ENCODE measurements at regions not wholly inside any gene's neighbourhood (a gene's known extent, or its start where the extent isn't known, plus 50 kb on each side); places are given as distances from the start of the nearest gene placed in this dataset.

GRCh38 chr6:105592329-105592728 is 189.4 kb upstream of the PREP start:
- Histone ChIP-seq H3K79me2 (ENCODE audit: low read depth) (no peaks in the 10 kb centered on the region), H3K4me2 (no peak overlapping the region), H2AFZ (no peak overlapping the region), H3K27ac (no peak overlapping the region), H4K20me1 (ENCODE audit: insufficient read depth) (no peaks in the 10 kb centered on the region), H3K4me1 (replicated peaks; ENCODE audit: insufficient read depth) (peaks cover 32% of the 10 kb centered on the region), H3K9me2 (ENCODE audit: insufficient read depth) (0 out of 2 replicates have a peak, but pooled peaks cover 4% of the 10 kb centered on the region), H3K27me3 (ENCODE audit: insufficient read depth, low read depth) (no peaks in the 10 kb centered on the region), H3F3A (ENCODE audit: insufficient read depth, low read depth) (peaks cover 6% of the 10 kb centered on the region; the same call in 1 of the 2 replicates), H3K36me3 (ENCODE audit: low read depth) (no peaks in the 10 kb centered on the region), H3K4me3 (no peak overlapping the region), H3K9me3 (ENCODE audit: insufficient read depth, low read depth) (no peaks in the 10 kb centered on the region)
- DNase-seq: peak; percentile 47 to 85
- no peak for TF ChIP-seq EZH2 (IDR thresholded peaks at IDR 0.05; ENCODE audit: low read depth)
- no peak for TF ChIP-seq CTCF (conservative IDR thresholded peaks at IDR 0.05)
- intact Hi-C loops (cut with micrococcal nuclease; ENCODE audit: unreplicated experiment): loop anchor here (10.0 kb wide), 3 partner anchors 158 to 722 kb away; no protein-coding TSS in a partner anchor
- CTCF ChIA-PET: no interaction called here
- no TSS peak for BruUV-seq (replicated peaks)
- POLR2A ChIA-PET (ENCODE audit: unreplicated experiment): no interaction called here

GRCh38 chr6:105591053-105591452 is 188.2 kb upstream of the PREP start:
- H3K36me3 ChIP-seq (ENCODE audit: low read depth): no peaks in the 10 kb centered on the region
- H3K4me2 ChIP-seq: no peak overlapping the region
- H3K79me2 ChIP-seq (ENCODE audit: low read depth): no peaks in the 10 kb centered on the region
- H4K20me1 ChIP-seq (ENCODE audit: insufficient read depth): no peaks in the 10 kb centered on the region
- peaks cover 22% of the 10 kb centered on the region for H3K4me1 ChIP-seq (replicated peaks; ENCODE audit: insufficient read depth)
- no peak overlapping the region; the same call in 1 of the 2 replicates for H2AFZ ChIP-seq
- H3K4me3 ChIP-seq: no peak overlapping the region
- no peaks in the 10 kb centered on the region for H3K27me3 ChIP-seq (ENCODE audit: insufficient read depth, low read depth)
- DNase-seq: peak in 1 of 2 experiments; percentile 43
- H3K27ac ChIP-seq: no peak overlapping the region
- no peak for TF ChIP-seq EZH2 (IDR thresholded peaks at IDR 0.05; ENCODE audit: low read depth)
- no peak for TF ChIP-seq CTCF (conservative IDR thresholded peaks at IDR 0.05)
- H3K9me3 ChIP-seq (ENCODE audit: insufficient read depth, low read depth): no peaks in the 10 kb centered on the region
- intact Hi-C loops (cut with micrococcal nuclease; ENCODE audit: unreplicated experiment): loop anchor here (10.0 kb wide), 3 partner anchors 156 to 724 kb away; no protein-coding TSS in a partner anchor
- ChIA-PET POLR2A (ENCODE audit: unreplicated experiment) (no interaction called here), CTCF (no interaction called here)
- BruUV-seq (replicated peaks): no TSS peak
- 0 out of 2 replicates have a peak, but pooled peaks cover 4% of the 10 kb centered on the region for H3K9me2 ChIP-seq (ENCODE audit: insufficient read depth)
- peaks cover 5% of the 10 kb centered on the region; the same call in 1 of the 2 replicates for H3F3A ChIP-seq (ENCODE audit: insufficient read depth, low read depth)

- no peak overlapping the region for H3K4me2 ChIP-seq
- intact Hi-C loops (cut with micrococcal nuclease; ENCODE audit: unreplicated experiment): no loop called here
- TF ChIP-seq EZH2 (IDR thresholded peaks at IDR 0.05; ENCODE audit: low read depth): no peak
- TF ChIP-seq CTCF (conservative IDR thresholded peaks at IDR 0.05): no peak
- H3K4me1 ChIP-seq (replicated peaks; ENCODE audit: insufficient read depth): peaks cover 11% of the 10 kb centered on the region; the same call in 1 of the 2 replicates
- H3K27ac ChIP-seq: no peak overlapping the region
- no peaks in the 10 kb centered on the region for H3K9me3 ChIP-seq (ENCODE audit: insufficient read depth, low read depth)
- no peak for DNase-seq
- H3K36me3 ChIP-seq (ENCODE audit: low read depth): no peaks in the 10 kb centered on the region
- BruUV-seq (replicated peaks): no TSS peak
- no peak overlapping the region for H3K4me3 ChIP-seq
- CTCF ChIA-PET: no interaction called here
- no peaks in the 10 kb centered on the region for H3F3A ChIP-seq (ENCODE audit: insufficient read depth, low read depth)
- no peaks in the 10 kb centered on the region for H3K27me3 ChIP-seq (ENCODE audit: insufficient read depth, low read depth)
- POLR2A ChIA-PET (ENCODE audit: unreplicated experiment): no interaction called here
- no peaks in the 10 kb centered on the region for H3K79me2 ChIP-seq (ENCODE audit: low read depth)
- H4K20me1 ChIP-seq (ENCODE audit: insufficient read depth): no peaks in the 10 kb centered on the region
- H2AFZ ChIP-seq: no peak overlapping the region
- H3K9me2 ChIP-seq (ENCODE audit: insufficient read depth): peaks cover 4% of the 10 kb centered on the region; the same call in 1 of the 2 replicates
These were observed 185.3 kb upstream of the PREP start for GRCh38 chr6:105588123-105588710.

All from PC-9 (cell line).